AG04450 (cell line): ENCODE measurements at regions not wholly inside any gene's neighbourhood (a gene's known extent, or its start where the extent isn't known, plus 50 kb on each side); places are given as distances from the start of the nearest gene placed in this dataset.

Source experiments
- CTCF ChIA-PET: fragments of 300-600, 350-600 bp; formaldehyde crosslinking; extraction: SDS; loops from one replicate; lab custom pipeline; 2022; ENCODE audit warnings: antibody characterized with exemption, inconsistent platforms; lab: Charles Lee
- POLR2A ChIA-PET: fragments of 350-600 bp; formaldehyde crosslinking; extraction: SDS; loops from one replicate; lab custom pipeline; 2021; ENCODE audit warnings: antibody characterized with exemption, inconsistent platforms; lab: Yijun Ruan, JAX
- DNase-seq: peaks from one replicate; pipeline ENCODE4 v3.0.0-alpha.2; 2011; ENCODE audit warnings: low read depth, low spot score
- H3K27ac ChIP-seq: one replicate; pipeline ENCODE4 v1.5.1; 2012; ENCODE audit warnings: low read depth, low read length, control low read depth
- H3K27me3 ChIP-seq: one replicate; pipeline ENCODE4 v1.6.0; 2012; ENCODE audit warnings: low read length; ENCODE audit not compliant: control insufficient read depth, insufficient read depth
- H3K4me3 ChIP-seq: 2 replicates; pipeline ENCODE4 v1.5.1; 2011; ENCODE audit warnings: mild to moderate bottlenecking, low read depth, low read length, control low read depth
- H3K9me3 ChIP-seq: 2 replicates; pipeline ENCODE4 v1.5.1; 2012; ENCODE audit warnings: low read length; ENCODE audit not compliant: control insufficient read depth, insufficient read depth
- CTCF ChIP-seq: IDR thresholded peaks from 2 replicates; pipeline ENCODE4 v1.5.1; 2011; ENCODE audit warnings: low read depth, low read length, control low read depth, inconsistent platforms

- CTCF ChIA-PET: no interaction called here
- H3K9me3 ChIP-seq: no peaks in the 10 kb centered on the region
- no peak for DNase-seq
- no peak overlapping the region for H3K27ac ChIP-seq
- POLR2A ChIA-PET: no interaction called here
- TF ChIP-seq CTCF: no peak
- H3K27me3 ChIP-seq: no peaks in the 10 kb centered on the region
- no peak overlapping the region for H3K4me3 ChIP-seq
These were observed 1830.6 kb upstream of the CELF4 start for GRCh38 chr18:39396168-39396567.

GRCh38 chr18:39389800-39390379, 1824.3 kb upstream of the CELF4 start:
- no peaks in the 10 kb centered on the region for H3K9me3 ChIP-seq
- no peak for TF ChIP-seq CTCF
- no peak for DNase-seq
- no peak overlapping the region for H3K27ac ChIP-seq
- ChIA-PET CTCF (no interaction called here), POLR2A (no interaction called here)
- H3K27me3 ChIP-seq: no peaks in the 10 kb centered on the region
- H3K4me3 ChIP-seq: no peak overlapping the region

- no peak for DNase-seq
- Histone ChIP-seq H3K27me3 (no peaks in the 10 kb centered on the region), H3K9me3 (no peaks in the 10 kb centered on the region), H3K27ac (no peak overlapping the region), H3K4me3 (no peak overlapping the region)
- TF ChIP-seq CTCF: no peak
- CTCF ChIA-PET: no interaction called here
- POLR2A ChIA-PET: no interaction called here
These were observed 1815.3 kb upstream of the CELF4 start for GRCh38 chr18:39380866-39381265.

- TF ChIP-seq CTCF: no peak
- CTCF ChIA-PET: no interaction called here
- H3K9me3 ChIP-seq: no peaks in the 10 kb centered on the region
- POLR2A ChIA-PET: no interaction called here
- H3K27me3 ChIP-seq: no peaks in the 10 kb centered on the region
- no peak overlapping the region for H3K27ac ChIP-seq
- no peak for DNase-seq
- H3K4me3 ChIP-seq: no peak overlapping the region
These were observed 1814.7 kb upstream of the CELF4 start for GRCh38 chr18:39380186-39380725.

GRCh38 chr18:39375066-39375465, 1809.5 kb upstream of the CELF4 start:
- CTCF ChIA-PET: no interaction called here
- H3K27me3 ChIP-seq: no peaks in the 10 kb centered on the region

More at GRCh38 chr18:39375066-39375465, 1809.5 kb upstream of the CELF4 start:
- Histone ChIP-seq H3K27ac (no peak overlapping the region), H3K4me3 (no peak overlapping the region), H3K9me3 (no peaks in the 10 kb centered on the region)
- TF ChIP-seq CTCF: no peak
- no peak for DNase-seq
- POLR2A ChIA-PET: no interaction called here
